ENCODE measurements at regions not wholly inside any gene's neighbourhood (a gene's known extent, or its start where the extent isn't known, plus 50 kb on each side); places are given as distances from the start of the nearest gene placed in this dataset.
"Not testable (repeated sequence)": the region's sequence is repeated elsewhere in the genome, so short reads cannot be mapped to it uniquely, and the experiment has no call there.

GRCh38 chr7:56447864-56448693 lies 331.9 kb upstream of the NUPR2 start:
- no peak overlapping the region for H3K27ac ChIP-seq (ENCODE audit: low read length)
- in situ Hi-C loops (cut with HindIII; ENCODE audit: low pct_unique_long_range_greater_than_20kb, low sequenced_read_pairs), result no loop called here
- CTCF ChIA-PET, result no interaction called here
- POLR2A ChIA-PET, result no interaction called here
- intact Hi-C loops (cut with micrococcal nuclease; ENCODE audit: unreplicated experiment), result no loop called here
- DNase-seq (ENCODE audit: low read depth, low spot score) (no peak), ATAC-seq (no peak)
- no peaks in the 10 kb centered on the region for H3K4me1 ChIP-seq (ENCODE audit: control insufficient read depth, insufficient read depth, low read length)
- no peaks in the 10 kb centered on the region for H3K27me3 ChIP-seq (ENCODE audit: control insufficient read depth, insufficient read depth, low read length)
- H3K36me3 ChIP-seq (ENCODE audit: control insufficient read depth, insufficient read depth, low read length), result no peaks in the 10 kb centered on the region
- no TSS peak for BruUV-seq (replicated peaks)
- H3K4me3 ChIP-seq (ENCODE audit: low read depth in 2 of 2, low read length in 2 of 2), result no peak overlapping the region
- TF ChIP-seq, protein P1, sequence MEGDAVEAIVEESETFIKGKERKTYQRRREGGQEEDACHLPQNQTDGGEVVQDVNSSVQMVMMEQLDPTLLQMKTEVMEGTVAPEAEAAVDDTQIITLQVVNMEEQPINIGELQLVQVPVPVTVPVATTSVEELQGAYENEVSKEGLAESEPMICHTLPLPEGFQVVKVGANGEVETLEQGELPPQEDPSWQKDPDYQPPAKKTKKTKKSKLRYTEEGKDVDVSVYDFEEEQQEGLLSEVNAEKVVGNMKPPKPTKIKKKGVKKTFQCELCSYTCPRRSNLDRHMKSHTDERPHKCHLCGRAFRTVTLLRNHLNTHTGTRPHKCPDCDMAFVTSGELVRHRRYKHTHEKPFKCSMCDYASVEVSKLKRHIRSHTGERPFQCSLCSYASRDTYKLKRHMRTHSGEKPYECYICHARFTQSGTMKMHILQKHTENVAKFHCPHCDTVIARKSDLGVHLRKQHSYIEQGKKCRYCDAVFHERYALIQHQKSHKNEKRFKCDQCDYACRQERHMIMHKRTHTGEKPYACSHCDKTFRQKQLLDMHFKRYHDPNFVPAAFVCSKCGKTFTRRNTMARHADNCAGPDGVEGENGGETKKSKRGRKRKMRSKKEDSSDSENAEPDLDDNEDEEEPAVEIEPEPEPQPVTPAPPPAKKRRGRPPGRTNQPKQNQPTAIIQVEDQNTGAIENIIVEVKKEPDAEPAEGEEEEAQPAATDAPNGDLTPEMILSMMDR (IDR thresholded peaks at IDR 0.05), result no peak
- no peak for TF ChIP-seq POLR2AphosphoS5 (IDR thresholded peaks at IDR 0.05; ENCODE audit: low read depth, low read length)
- TF ChIP-seq SIN3A (IDR thresholded peaks at IDR 0.05; ENCODE audit: borderline replicate concordance, insufficient read depth, low read depth, low read length), result no peak
- no peak for TF ChIP-seq REST (IDR thresholded peaks at IDR 0.05; ENCODE audit: insufficient read depth in 1 of 2, low read depth in 2 of 2, low read length in 1 of 2)
- no peak for TF ChIP-seq TCF7L2 (IDR thresholded peaks at IDR 0.05; ENCODE audit: low read depth, low read length)
- H3K9me3 ChIP-seq (ENCODE audit: control insufficient read depth, insufficient read depth, low read depth, low read length), result peaks cover 19% of the 10 kb centered on the region; the same call in 1 of the 2 replicates

GRCh38 chr7:56420528-56420927 lies 304.3 kb upstream of the NUPR2 start:
- BruUV-seq (replicated peaks); H3K27me3 ChIP-seq (ENCODE audit: control insufficient read depth, insufficient read depth, low read length); in situ Hi-C loops (cut with HindIII; ENCODE audit: low pct_unique_long_range_greater_than_20kb, low sequenced_read_pairs); ATAC-seq; intact Hi-C loops (cut with micrococcal nuclease; ENCODE audit: unreplicated experiment); POLR2A ChIA-PET; H3K4me3 ChIP-seq (ENCODE audit: low read depth in 2 of 2, low read length in 2 of 2); CTCF ChIA-PET; H3K4me1 ChIP-seq (ENCODE audit: control insufficient read depth, insufficient read depth, low read length); DNase-seq (ENCODE audit: low read depth, low spot score); H3K36me3 ChIP-seq (ENCODE audit: control insufficient read depth, insufficient read depth, low read length); H3K9me3 ChIP-seq (ENCODE audit: control insufficient read depth, insufficient read depth, low read depth, low read length); H3K27ac ChIP-seq (ENCODE audit: low read length): not testable (repeated sequence)

GRCh38 chr7:56375173-56375572 lies 259.0 kb upstream of the NUPR2 start:
- no peak overlapping the region for H3K4me3 ChIP-seq (ENCODE audit: low read depth in 2 of 2, low read length in 2 of 2)
- no TSS peak for BruUV-seq (replicated peaks)
- no peaks in the 10 kb centered on the region for H3K4me1 ChIP-seq (ENCODE audit: control insufficient read depth, insufficient read depth, low read length)
- ChIA-PET CTCF (no interaction called here), POLR2A (interaction anchor here (0.6 kb wide), 1 partner anchor 838 kb away, joined by 4 read pairs; no protein-coding TSS in a partner anchor)
- ATAC-seq (no peak), DNase-seq (ENCODE audit: low read depth, low spot score) (no peak)
- in situ Hi-C loops (cut with HindIII; ENCODE audit: low pct_unique_long_range_greater_than_20kb, low sequenced_read_pairs), result no loop called here
- H3K27ac ChIP-seq (ENCODE audit: low read length), result no peak overlapping the region
- no peaks in the 10 kb centered on the region for H3K36me3 ChIP-seq (ENCODE audit: control insufficient read depth, insufficient read depth, low read length)
- H3K27me3 ChIP-seq (ENCODE audit: control insufficient read depth, insufficient read depth, low read length), result no peaks in the 10 kb centered on the region
- intact Hi-C loops (cut with micrococcal nuclease; ENCODE audit: unreplicated experiment), result no loop called here
- H3K9me3 ChIP-seq (ENCODE audit: control insufficient read depth, insufficient read depth, low read depth, low read length), result no peaks in the 10 kb centered on the region
- TF ChIP-seq, protein P1 (IDR thresholded peaks at IDR 0.05), result no peak
- TF ChIP-seq POLR2AphosphoS5 (IDR thresholded peaks at IDR 0.05; ENCODE audit: low read depth, low read length) (no peak), TCF7L2 (IDR thresholded peaks at IDR 0.05; ENCODE audit: low read depth, low read length) (no peak), SIN3A (IDR thresholded peaks at IDR 0.05; ENCODE audit: borderline replicate concordance, insufficient read depth, low read depth, low read length) (no peak), REST (IDR thresholded peaks at IDR 0.05; ENCODE audit: insufficient read depth in 1 of 2, low read depth in 2 of 2, low read length in 1 of 2) (no peak)
